Spleen (tissue), 11 donors: ENCODE measurements at regions not wholly inside any gene's neighbourhood (a gene's known extent, or its start where the extent isn't known, plus 50 kb on each side); places are given as distances from the start of the nearest gene placed in this dataset.

Source experiments
- DNase-seq: peaks from one replicate; pipeline ENCODE4 v3.0.0-alpha.2; 2020
- H3K27ac ChIP-seq, 8 donors: fragments of 200-600 bp; sonication (generic) in 7 of 8; 1 replicate in 4 of 8; 2 replicates in 4 of 8; pipeline versions ENCODE4 v1.5.0 to v1.8.0; 2016 to 2021; ENCODE audit warnings: inconsistent platforms in 4 of 8, mild to moderate bottlenecking in 4 of 8, moderate library complexity in 1 of 8
- H3K27me3 ChIP-seq, 7 donors: fragments of 200-600 bp; sonication (generic) in 6 of 7; replicated peaks in 1 of 7; 1 replicate in 4 of 7; 2 replicates in 3 of 7; pipeline versions ENCODE4 v1.5.0 to v1.8.0; 2016 to 2021; ENCODE audit warnings: inconsistent platforms in 3 of 7, mild to moderate bottlenecking in 1 of 7
- H3K36me3 ChIP-seq, 6 donors: fragments of 200-600 bp; sonication (generic) in 5 of 6; 1 replicate in 4 of 6; 2 replicates in 2 of 6; pipeline versions ENCODE4 v1.5.0 to v1.8.0; 2016 to 2021; ENCODE audit warnings: inconsistent platforms in 2 of 6
- H3K4me1 ChIP-seq, 6 donors: fragments of 200-600 bp; sonication (generic) in 5 of 6; 1 replicate in 3 of 6; 2 replicates in 3 of 6; pipeline versions ENCODE4 v1.5.0 to v1.8.0; 2016 to 2021; ENCODE audit warnings: inconsistent platforms in 3 of 6
- H3K4me3 ChIP-seq, 8 donors: fragments of 200-600 bp; sonication (generic) in 7 of 8; 1 replicate in 4 of 8; 2 replicates in 4 of 8; pipeline versions ENCODE4 v1.5.0 to v1.8.0; 2016 to 2021; ENCODE audit warnings: inconsistent platforms in 4 of 8, mild to moderate bottlenecking in 4 of 8, moderate library complexity in 2 of 8
- H3K9me3 ChIP-seq, 8 donors: fragments of 200-600 bp; sonication (generic) in 7 of 8; 1 replicate in 4 of 8; 2 replicates in 4 of 8; pipeline versions ENCODE4 v1.5.0 to v1.8.0; 2016 to 2021; ENCODE audit warnings: inconsistent platforms in 4 of 8
- CTCF ChIP-seq, 11 experiments: fragments of 200-600 bp in 7 of 11; fragments of 450-650 bp in 4 of 11; sonication (generic) in 4 of 11; IDR thresholded peaks in 8 of 11; conservative IDR thresholded peaks in 3 of 11; 1 replicate in 7 of 11; 2 replicates in 4 of 11; pipeline versions ENCODE4 v1.4.0 to v1.8.0; 2016 to 2021; ENCODE audit warnings: antibody characterized with exemption in 11 of 11, inconsistent platforms in 4 of 11, mild to moderate bottlenecking in 1 of 11
- POLR2A ChIP-seq, 3 donors: fragments of 450-650 bp; IDR thresholded peaks; one replicate each; pipeline ENCODE4 v1.5.1; 2017; ENCODE audit warnings: antibody characterized with exemption in 3 of 3, mild to moderate bottlenecking in 1 of 3
- POLR2AphosphoS5 ChIP-seq, 3 donors: sonication (generic); formaldehyde crosslinking; IDR thresholded peaks; one replicate each; pipeline ENCODE4 v1.5.1; 2017; ENCODE audit warnings: antibody characterized with exemption in 3 of 3
- WGBS, 5 donors: extraction: QIAGEN DNeasy Blood & Tissue Kit in 3 of 5; methylation state at CpG; one replicate each; pipeline versions ENCODE4 v1.1.5 to v1.1.7; 2013 to 2018; 5-methylcytosine and 5-hydroxymethylcytosine counted together
- intact Hi-C: fragments of 100-400 bp; cut with DNase I; formaldehyde crosslinking; loops from one replicate; pipeline ENCODE4 v1.15.0; 2023; ENCODE audit warnings: low total_unique reads
- donor health status: healthy with polysubstance abuse.
- donor health status: DM: no; HTN: no; CAD: no; lungs with moderate emphysema.
- donor health status: DM: no; HTN: no; CAD: no.
- donor health status: Bipolar disorder and iron deficiency.
- donor health status: healthy.
- donor health status: DM: no; HTN: no; CAD: no.
- donor health status: DM: yes; HTN: yes; CAD: no.

DNA sequence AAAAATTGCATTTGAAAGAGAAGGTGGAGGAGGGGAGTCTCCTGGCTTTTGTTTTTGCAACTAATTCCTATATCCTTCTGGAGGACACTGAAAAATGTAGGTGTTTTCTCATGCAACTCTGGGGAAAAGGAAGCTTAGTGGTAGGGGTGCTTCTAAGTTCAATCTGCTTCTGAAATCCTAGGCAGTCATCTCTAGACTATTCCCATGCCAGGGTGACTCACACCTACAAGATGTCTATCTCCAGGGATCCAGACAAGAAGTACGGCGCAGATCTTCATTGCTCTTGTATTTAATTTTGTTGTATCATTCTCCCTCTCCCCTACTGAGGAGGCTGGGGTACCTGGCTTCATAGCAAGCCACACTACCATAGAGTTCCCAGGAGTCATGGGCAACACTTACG lies 258.8 kb downstream of the PHF14 start:
- Histone ChIP-seq H3K4me1 (no peaks in the 10 kb centered on the region), H3K4me3 (no peak overlapping the region), H3K9me3 (no peaks in the 10 kb centered on the region), H3K27ac (no peak overlapping the region), H3K27me3 (no peaks in the 10 kb centered on the region), H3K36me3 (no peaks in the 10 kb centered on the region)
- WGBS, 5 donors, result 76 to 100% (median 85%) methylated on average over 3 of the region's 3 CpGs
- TF ChIP-seq POLR2AphosphoS5 (IDR thresholded peaks at IDR 0.05) (no peak), CTCF (IDR thresholded peaks at IDR 0.05 in 8 of 11, conservative IDR thresholded peaks at IDR 0.05 in 3 of 11) (no peak), POLR2A (IDR thresholded peaks at IDR 0.05) (no peak)
- no peak for DNase-seq
- intact Hi-C loops, result no loop called here

DNA sequence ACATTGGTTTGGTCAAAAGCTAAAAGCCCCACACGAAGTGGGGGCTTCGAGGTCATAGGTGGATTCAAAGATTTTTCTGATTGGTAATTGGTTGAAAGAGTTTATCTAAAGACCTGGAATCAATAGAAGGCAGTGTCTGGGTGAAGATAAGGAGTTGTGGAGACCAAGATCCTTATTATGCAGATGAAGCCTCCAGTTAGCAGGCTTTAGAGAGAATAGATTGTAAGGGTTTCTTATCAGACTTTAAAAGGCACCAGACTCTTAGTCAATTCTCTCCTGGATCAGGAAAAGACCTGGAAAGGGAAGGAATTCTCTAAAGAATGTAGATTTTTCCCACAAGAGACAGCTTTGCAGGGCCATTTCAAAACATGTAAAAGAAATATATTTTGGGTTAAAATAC lies 260.2 kb downstream of the PHF14 start:
- intact Hi-C loops, result no loop called here
- Histone ChIP-seq H3K4me3 (no peak overlapping the region), H3K36me3 (no peaks in the 10 kb centered on the region), H3K9me3 (no peaks in the 10 kb centered on the region), H3K27ac (no peak overlapping the region), H3K27me3 (no peaks in the 10 kb centered on the region), H3K4me1 (no peaks in the 10 kb centered on the region)
- TF ChIP-seq POLR2AphosphoS5 (IDR thresholded peaks at IDR 0.05) (no peak), CTCF (IDR thresholded peaks at IDR 0.05 in 8 of 11, conservative IDR thresholded peaks at IDR 0.05 in 3 of 11) (no peak), POLR2A (IDR thresholded peaks at IDR 0.05) (no peak)
- DNase-seq, result no peak
- 76 to 89% (median 80%) methylated on average over 2 of the region's 2 CpGs for WGBS, 5 donors

DNA sequence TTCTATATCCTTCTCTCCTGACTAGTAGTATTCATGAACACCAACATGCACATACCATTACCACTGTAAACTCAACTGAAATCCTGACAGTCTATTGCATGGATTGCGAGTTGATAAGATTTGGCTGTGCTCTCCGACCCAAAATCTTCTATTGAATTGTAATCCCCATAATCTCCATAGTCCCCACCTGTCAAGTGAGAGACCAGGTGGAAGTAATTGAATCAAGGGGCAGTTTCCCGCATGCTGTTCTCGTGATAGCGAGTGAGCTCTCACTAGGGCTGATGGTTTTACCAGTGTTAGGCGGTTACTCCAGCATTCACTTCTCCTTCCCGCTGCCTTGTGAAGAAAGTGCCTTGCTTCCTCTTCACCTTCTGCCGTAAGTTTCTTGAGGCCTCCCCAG lies 261.8 kb downstream of the PHF14 start:
- Histone ChIP-seq H3K27me3 (no peaks in the 10 kb centered on the region), H3K9me3 (no peaks in the 10 kb centered on the region), H3K36me3 (no peaks in the 10 kb centered on the region), H3K27ac (no peak overlapping the region), H3K4me3 (no peak overlapping the region), H3K4me1 (no peaks in the 10 kb centered on the region)
- TF ChIP-seq POLR2A (IDR thresholded peaks at IDR 0.05) (no peak), CTCF (IDR thresholded peaks at IDR 0.05 in 8 of 11, conservative IDR thresholded peaks at IDR 0.05 in 3 of 11) (no peak), POLR2AphosphoS5 (IDR thresholded peaks at IDR 0.05) (no peak)
- intact Hi-C loops, result no loop called here
- WGBS, 5 donors, result 75 to 90% (median 84%) methylated on average over 8 of the region's 8 CpGs
- DNase-seq, result no peak

DNA sequence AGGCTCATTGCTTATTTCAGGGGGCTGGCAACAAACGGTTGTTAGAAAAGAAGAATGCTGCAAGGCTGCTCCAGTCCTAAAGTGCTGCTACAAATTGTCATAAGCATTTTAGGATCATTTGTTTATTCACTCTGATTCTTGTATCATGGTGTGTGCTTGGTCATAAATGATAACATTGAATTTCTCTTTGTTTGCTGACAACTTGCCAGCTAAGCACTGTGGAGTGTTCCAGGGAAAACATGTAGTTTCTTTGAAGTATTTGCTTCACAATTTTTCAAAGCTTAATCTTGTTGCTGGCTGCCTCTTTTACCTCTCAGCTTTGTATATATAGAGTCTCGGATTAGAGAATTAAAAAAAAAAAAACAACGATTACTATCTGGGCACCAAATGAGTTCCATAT lies 263.0 kb downstream of the PHF14 start:
- H3K9me3 ChIP-seq, result no peaks in the 10 kb centered on the region
- no peaks in the 10 kb centered on the region for H3K27me3 ChIP-seq

More for the DNA sequence above, 263.0 kb downstream of the PHF14 start:
- H3K4me1 ChIP-seq, result no peaks in the 10 kb centered on the region
- no peaks in the 10 kb centered on the region for H3K36me3 ChIP-seq
- no peak overlapping the region for H3K27ac ChIP-seq
- WGBS, 5 donors, result 75 to 91% (median 89%) methylated on average over 3 of the region's 3 CpGs
- no peak for DNase-seq
- H3K4me3 ChIP-seq, result no peak overlapping the region
- intact Hi-C loops, result no loop called here
- TF ChIP-seq POLR2AphosphoS5 (IDR thresholded peaks at IDR 0.05) (no peak), CTCF (IDR thresholded peaks at IDR 0.05 in 8 of 11, conservative IDR thresholded peaks at IDR 0.05 in 3 of 11) (no peak), POLR2A (IDR thresholded peaks at IDR 0.05) (no peak)
